ENCODE measurements at regions not wholly inside any gene's neighbourhood (a gene's known extent, or its start where the extent isn't known, plus 50 kb on each side); places are given as distances from the start of the nearest gene placed in this dataset.

DNA sequence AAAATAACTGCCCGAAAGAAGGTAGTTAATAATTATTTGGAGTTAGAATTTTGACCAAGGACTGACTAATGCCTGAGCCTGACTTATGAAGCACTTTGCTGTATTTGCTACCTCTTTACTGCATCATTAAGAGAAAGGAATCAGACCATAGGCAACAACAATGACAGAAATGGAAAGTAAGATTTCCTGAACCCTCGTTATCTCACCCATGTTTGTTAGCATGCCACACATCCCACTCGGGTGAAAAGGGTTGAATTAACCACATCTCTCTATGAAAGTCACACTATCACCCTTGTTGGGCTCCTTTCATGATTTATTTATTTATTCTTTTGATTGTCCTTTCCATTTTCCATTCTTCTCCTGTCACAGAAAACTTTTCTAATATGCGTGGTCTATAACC is 59.6 kb downstream of the OLIG3 start:
- no peak for DNase-seq

DNA sequence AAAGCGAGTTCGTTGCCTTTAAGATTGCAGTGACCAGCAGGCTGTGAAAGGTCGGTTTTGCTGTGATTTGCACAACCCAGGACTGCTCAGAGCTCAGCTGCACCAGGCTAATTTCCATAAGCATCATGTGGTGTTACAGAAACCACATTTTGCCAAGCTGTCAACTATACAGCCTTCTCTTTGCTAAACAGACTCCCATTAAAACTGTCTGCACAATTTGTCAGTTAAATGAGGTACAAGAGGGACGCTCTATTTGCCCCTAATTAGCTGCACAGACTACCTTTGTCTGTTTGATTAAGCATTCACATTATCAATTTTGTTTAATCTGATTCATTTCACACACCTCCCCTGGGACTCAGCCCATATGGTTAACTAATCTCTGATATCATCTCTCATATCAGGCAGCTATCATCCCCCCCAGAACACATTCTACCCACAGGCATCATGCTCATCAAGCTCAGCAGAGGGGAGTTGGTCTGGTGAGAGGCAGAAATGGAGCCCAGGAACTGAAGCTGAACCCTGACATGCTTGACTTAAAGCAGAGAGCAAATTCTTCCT is 62.1 kb downstream of the OLIG3 start:
- no peak for DNase-seq

DNA sequence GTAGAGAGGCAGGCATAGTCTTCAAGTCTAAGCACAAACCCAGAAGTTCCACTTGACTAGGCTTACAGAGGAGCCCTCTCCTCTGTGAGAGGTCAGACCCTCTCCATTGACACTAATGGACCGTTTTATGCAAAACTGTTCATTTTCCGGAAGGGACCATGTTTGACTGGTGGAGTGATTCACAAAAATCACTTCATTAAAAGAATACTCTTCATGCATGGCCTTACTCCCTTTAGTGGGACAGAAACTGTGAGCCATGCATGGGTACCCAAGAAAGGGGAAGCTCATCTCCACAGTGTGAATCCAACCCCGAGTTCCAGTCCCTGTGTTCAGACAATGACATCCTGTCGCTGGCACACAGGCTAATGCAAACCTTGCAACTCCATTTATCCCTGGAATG is 63.2 kb downstream of the OLIG3 start:
- DNase-seq = no peak

- no peak for DNase-seq
These were observed 66.4 kb downstream of the OLIG3 start for GRCh38 chr6:137427656-137428290.

DNA sequence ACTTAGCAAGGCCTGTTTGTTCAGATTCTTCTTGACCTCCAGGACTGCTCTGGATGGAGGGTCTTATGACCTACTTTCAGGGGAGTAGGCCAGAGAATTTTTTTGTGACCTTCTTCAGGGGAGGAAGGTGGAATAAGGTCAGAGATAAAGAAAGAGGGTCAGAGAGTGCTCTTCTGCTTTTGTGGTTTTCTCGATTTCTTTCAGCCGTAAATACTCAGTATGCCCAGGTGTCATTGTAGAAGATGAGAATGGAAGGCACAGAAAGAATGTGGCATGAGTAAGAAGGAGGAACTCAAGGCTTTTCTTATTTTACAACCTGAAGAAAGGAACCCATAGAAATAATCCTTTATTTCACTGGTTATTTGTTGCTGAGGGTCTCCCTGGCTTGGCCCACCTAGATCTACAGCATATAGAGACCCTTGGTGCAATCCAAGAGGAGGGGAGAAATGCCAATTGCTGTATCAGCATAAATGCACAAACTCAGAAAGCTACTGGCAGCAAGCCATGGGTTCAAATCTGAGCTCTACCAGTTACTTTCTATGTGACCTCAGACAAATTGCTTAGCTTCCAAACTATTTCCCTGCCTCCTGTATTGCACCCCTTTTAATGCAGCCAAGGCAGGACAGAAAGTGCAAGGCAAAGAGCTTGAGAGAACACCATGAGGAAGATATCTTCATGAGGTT is 68.0 kb downstream of the OLIG3 start:
- no peak for DNase-seq

DNA sequence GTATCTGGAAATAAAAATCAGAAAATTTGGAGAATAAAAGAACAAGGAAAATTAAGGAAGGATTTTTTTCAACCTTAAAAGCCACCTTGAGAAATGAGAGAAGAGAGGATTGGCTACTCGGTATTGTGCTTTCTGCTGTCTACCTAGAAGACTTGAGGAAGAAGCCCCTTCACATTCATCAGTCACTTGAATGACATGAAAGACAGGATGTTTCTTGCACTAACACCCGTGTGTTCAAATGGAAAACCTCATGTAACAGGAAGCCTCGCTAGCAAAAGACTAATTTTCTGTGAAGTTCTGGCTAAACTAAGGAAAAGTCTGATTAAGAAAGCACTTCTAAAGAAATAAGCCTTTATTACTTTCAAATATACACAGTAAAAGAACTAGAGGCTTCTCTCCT is 69.9 kb downstream of the OLIG3 start:
- no peak for DNase-seq

- DNase-seq = no peak
These were observed 70.6 kb downstream of the OLIG3 start for GRCh38 chr6:137423451-137424168.

DNA sequence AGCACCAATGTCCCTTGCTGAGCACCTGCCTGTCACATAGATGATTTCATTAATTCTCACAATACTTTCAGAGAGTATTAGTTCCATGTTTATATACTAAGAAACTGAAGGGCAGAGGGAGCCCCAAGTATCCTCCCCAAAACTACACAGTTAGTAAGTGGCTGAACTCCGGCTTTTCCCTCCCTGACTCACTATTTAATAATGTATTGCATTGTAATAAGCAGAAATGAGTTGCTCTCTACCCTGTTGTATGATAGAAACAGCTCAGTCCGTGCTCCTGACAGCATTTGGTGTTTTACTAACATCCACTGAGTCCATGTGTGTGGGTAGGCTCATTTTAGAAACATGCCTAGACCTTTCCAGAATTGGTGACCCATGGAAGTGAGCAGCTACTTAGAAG is 76.8 kb downstream of the OLIG3 start:
- no peak for DNase-seq

DNA sequence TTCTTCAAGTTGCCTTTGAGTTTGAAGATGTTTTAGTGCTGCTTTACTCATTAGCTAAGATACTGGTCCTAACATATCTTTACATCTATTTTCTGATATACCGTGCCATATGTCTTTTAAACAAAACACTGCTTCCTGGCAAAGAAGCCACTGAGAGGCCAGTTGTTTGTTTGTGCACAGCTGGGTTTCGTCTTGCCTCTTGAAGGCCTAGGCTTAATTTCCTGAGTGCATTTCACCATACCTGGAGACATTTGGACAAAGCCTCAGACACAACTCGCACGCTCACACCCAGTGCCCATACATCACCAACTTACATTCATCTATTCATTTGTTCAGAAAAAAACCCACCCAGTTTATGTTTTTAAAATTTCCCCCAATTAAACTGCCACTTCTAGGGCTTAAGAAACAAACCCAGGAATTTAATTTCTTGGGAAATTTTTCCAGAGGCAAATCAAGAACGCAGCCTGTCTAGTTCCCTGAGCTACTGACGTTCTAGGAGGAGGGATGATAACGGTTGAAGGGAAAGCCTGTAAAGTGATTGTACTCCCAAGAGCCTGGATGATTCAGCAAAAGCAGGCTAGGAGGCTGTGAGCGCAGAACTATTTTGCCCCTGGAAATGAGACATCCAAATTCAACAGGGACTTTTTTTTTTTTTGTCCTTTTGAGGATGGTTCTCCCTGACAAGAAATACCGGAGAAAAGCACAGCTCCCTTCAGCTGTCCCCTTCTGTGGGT is 77.7 kb downstream of the OLIG3 start:
- DNase-seq = no peak

DNA sequence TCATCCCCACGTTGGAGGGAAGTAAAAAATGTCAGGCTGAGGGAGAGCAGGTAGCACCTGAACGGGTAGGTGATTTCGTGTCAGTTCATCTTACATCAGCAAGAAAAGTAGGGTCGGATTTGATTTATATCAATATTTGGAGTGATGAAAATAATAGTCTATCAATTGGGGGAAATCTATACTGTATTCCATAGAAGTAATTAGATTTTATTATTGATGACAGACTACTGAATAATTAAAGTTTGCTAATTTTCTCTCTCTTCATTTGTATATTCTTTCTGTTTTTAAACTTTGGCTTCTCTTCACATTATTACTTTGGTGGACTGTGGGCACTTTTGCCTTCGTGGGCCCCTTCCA is 78.4 kb downstream of the OLIG3 start:
- DNase-seq = no peak

DNA sequence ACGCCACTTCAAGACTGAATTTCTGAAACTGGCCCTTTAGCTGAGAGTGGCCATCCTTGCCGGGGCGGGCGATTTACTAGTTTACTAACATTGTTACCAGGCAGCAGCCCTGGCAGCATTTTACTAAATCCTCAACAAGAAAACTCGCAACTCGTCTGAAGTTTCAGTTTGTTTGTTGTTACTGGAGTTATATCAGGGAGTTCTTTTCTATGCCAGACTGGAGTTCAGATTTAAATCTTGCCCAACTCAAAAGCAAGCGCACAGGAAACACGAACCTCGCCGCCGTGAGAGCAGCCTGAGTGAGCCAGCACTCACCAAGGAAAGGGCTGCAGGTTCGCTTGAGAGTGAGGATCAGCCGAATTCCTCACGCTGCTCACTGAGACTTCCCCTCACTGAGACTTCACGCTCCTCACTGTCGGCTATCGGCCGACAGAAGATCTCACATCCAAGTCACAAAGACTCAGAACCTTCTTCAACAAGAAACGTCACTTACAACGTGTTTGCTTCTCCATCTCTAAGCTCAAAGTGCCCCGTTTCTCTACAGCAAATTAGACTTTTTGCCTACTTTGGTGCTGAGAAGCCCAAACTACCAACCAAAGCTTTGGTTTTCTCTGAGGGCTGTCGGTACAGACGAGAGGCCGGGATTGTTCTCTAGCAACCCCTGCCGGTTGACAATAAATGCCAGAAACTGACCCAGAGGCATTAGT is 78.9 kb downstream of the OLIG3 start:
- no peak for DNase-seq

- DNase-seq = no peak
These were observed 79.6 kb downstream of the OLIG3 start for GRCh38 chr6:137414599-137414998.

- no peak for DNase-seq
These were observed 80.7 kb downstream of the OLIG3 start for GRCh38 chr6:137413482-137413881.

DNA sequence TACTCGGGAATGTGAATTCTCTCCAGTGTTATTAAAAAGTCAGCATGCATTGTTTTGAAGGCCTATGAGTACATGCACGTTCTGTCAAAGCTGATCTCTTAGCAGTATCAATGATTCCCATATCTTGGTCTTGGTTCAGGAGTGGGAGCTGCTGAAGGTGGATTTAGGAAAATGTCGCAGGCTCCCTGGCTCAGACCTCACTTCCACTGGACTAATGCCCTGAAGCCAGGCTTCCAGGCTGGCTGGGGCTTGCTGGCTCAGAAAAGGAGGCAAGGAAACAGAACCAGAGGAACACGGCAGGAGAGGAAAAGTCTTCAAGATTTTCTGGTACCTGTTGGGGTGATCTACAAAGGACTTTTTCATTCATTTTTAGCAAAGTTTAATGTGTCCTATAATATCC is 81.6 kb downstream of the OLIG3 start:
- no peak for DNase-seq

GRCh38 chr6:137409266-137409777 is 84.9 kb downstream of the OLIG3 start:
- DNase-seq = no peak

- no peak for DNase-seq
These were observed 86.4 kb downstream of the OLIG3 start for GRCh38 chr6:137407816-137408215.

DNA sequence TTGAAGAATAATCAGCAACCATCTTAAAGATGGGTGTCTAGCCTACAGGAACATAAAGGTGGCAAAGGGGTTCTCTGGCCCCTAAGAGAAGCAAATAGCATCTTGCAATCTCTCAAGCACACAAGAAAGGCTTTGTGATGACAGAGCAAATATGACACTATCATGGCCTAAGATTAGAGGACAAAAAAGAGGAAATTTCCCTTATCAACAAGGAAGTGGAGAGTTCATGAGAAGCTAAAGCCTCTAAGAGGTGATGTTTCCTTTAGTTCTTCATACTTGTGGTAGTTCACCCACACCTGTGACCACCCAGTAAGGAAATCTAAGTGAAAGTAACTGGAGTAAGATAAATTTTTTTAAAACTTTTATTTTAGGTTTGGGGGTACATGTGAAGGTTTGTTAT is 88.4 kb downstream of the OLIG3 start:
- DNase-seq = no peak

DNA sequence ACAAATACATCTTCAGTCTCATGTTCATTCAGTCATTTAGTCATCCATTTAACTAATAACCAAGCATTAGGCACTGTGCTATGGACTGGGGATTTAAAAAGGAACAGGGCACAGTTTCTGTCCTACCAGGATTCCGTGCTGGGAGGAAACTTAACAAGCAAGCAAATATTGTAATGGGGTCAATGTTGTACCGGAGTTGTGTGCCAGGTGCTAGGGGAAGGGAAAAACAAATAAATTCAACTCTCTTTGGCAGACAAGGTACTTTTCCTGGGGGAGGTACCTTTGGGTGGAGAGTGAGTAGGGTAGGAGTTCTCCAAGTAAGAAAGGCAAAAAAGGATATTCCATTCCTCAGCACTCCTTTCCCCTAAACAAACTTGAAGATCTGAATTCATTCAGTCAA is 90.3 kb downstream of the OLIG3 start:
- DNase-seq = no peak

DNA sequence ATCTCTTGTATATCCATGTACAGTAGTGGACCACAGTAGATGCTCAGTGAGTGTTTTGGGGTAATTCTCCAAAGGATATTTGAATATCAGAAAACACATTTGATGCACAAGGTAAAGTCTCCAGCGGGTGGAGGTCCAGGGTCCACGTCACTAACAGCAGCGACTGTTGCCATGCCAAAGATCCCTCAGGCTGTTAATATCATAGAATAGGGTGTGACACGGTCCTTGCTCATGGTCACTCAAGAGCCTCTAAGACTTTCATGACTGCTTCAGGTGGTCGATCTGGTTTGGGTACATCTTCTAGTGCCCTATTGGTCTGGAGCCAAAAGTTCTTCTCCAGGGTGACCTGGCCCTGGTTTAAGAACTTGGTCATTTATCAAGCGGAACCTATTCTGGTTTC is 90.8 kb downstream of the OLIG3 start:
- DNase-seq = no peak

- no peak for DNase-seq
These were observed 92.0 kb downstream of the OLIG3 start for GRCh38 chr6:137402143-137402680.

DNA sequence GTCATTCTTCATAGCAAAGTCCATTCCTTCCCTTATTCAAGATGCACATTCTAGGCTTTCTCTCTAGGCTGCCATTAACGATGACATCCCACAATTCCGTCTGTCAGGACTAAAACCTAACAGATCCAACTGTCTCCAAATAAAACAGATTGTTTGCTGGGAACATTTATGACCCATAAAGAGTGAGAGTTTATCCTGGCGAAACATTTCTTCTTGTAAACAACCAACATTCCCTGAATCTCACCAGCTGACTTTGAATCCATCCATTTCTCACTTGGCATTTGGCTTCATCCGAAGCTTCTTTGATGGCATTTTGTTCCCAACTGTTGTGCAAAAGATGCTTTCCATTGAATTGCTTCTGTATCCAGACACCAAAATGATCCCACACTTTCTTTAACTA is 93.1 kb downstream of the OLIG3 start:
- DNase-seq = no peak

- DNase-seq = no peak
These were observed 94.2 kb downstream of the OLIG3 start for GRCh38 chr6:137399881-137400443.
